Brain microvascular endothelial cell (primary cell): ENCODE measurements at regions not wholly inside any gene's neighbourhood (a gene's known extent, or its start where the extent isn't known, plus 50 kb on each side); places are given as distances from the start of the nearest gene placed in this dataset.
"Not testable (repeated sequence)": the region's sequence is repeated elsewhere in the genome, so short reads cannot be mapped to it uniquely, and the experiment has no call there.

Experiments used
- DNase-seq: peaks from one replicate; pipeline ENCODE4 v3.0.0-alpha.2; 2020
- H3K27ac ChIP-seq: fragments of 250-450 bp; sonication (Bioruptor Pico); 2 replicates; pipeline ENCODE4 v1.5.1; 2020; ENCODE audit warnings: mild to moderate bottlenecking, moderate library complexity
- H3K27me3 ChIP-seq: fragments of 250-450 bp; sonication (Bioruptor Pico); replicated peaks from 2 replicates; pipeline ENCODE4 v1.5.1; 2020; ENCODE audit warnings: mild to moderate bottlenecking
- H3K36me3 ChIP-seq: fragments of 250-450 bp; sonication (Bioruptor Pico); replicated peaks from 2 replicates; pipeline ENCODE4 v1.5.1; 2020; ENCODE audit warnings: mild to moderate bottlenecking
- H3K4me3 ChIP-seq: 2 replicates; pipeline ENCODE4 v1.5.1; 2011; ENCODE audit warnings: low read depth, mild to moderate bottlenecking, control low read depth, low read length, moderate library complexity
- CTCF ChIP-seq: IDR thresholded peaks from 2 replicates; pipeline ENCODE4 v1.5.1; 2011; ENCODE audit warnings: low read depth, mild to moderate bottlenecking, moderate library complexity, low read length, control low read depth, inconsistent platforms; ENCODE audit errors: missing control alignments
- in situ Hi-C: cut with HindIII; loops from 2 replicates; pipeline ENCODE4 v1.10.0; 2017; ENCODE audit warnings: low sequenced_read_pairs, low pct_ligation_motif_present

DNA sequence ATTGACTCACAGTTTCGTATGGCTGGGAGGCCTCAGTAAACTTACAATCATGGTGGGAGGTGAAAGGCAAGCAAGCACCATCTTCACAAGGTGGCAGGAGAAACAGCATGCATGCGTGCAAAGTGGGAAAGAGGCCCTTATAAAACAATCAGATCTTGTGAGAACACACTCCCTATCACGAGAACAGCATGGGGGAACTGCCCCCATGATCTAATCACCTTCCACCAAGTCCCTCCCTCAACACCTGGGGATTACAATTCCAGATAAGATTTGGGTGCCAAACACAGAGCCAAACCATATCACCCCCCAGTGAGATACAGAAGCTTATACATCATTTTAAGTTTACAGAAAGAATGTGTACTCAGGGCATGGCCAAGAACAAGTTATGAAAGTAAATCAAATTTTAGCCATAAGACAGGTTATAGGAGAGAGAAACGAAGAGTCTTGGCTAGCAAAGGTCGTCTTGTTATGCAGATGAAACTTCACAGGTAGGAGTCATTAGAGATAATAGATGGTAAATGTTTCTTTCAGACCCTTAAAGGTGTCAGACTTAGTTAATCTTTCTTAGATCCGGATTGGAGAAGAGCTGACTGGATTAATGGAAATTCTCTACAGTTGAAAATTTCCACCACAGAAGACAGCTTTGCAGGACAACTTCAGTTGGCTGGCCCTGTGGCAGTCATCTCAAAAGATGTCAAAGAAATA, 79.8 kb upstream of the SEL1L start:
- H3K27me3 ChIP-seq, result no peaks in the 10 kb centered on the region
- no peak overlapping the region for H3K4me3 ChIP-seq
- DNase-seq, result no peak
- H3K36me3 ChIP-seq, result no peaks in the 10 kb centered on the region
- H3K27ac ChIP-seq, result no peak overlapping the region
- in situ Hi-C loops, result no loop called here
- no peak for TF ChIP-seq CTCF

DNA sequence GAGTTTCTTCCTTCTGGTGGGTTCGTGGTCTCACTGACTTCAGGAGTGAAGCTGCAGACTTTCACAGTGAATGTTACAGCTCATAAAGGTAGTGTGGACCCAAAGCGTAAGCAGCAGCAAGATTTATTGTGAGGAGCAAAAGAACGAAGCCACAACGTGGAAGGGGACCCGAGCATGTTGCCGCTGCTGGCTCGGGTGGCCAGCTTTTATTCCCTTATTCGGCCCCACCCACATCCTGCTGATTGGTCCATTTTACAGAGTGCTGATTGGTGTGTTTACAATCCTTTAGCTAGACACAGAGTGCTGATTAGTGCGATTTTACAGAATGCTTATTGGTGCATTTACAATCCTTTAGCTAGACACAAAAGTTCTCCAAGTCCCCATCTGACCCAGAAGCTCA, 80.6 kb upstream of the SEL1L start:
- DNase-seq, H3K36me3 ChIP-seq, H3K4me3 ChIP-seq, H3K27ac ChIP-seq, in situ Hi-C loops, H3K27me3 ChIP-seq: not testable (repeated sequence)

DNA sequence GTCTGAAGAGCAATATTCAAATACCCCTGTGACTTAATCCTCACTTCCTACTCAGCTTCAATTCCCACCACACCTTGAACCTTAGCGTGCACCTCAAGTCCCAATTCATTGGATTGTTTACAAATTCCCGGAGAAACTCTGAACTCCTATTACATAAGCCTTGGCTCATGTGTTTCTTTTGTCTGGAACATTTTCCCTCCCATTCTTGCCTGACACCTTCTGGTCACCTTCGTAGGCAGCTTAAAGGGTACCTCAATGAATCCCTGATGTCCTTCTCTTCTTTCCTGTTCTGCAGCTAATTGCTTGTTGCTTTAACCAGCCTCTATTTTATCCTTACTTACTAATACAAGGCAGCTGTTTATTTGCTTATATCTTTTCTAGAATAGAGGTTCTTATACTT, 85.0 kb upstream of the SEL1L start:
- in situ Hi-C loops, result no loop called here
- Histone ChIP-seq H3K27me3 (no peaks in the 10 kb centered on the region), H3K27ac (no peak overlapping the region), H3K4me3 (no peak overlapping the region), H3K36me3 (no peaks in the 10 kb centered on the region)
- DNase-seq, result no peak
- TF ChIP-seq CTCF, result no peak

- in situ Hi-C loops, result no loop called here
- DNase-seq, result no peak
- no peaks in the 10 kb centered on the region for H3K27me3 ChIP-seq
- no peak overlapping the region for H3K27ac ChIP-seq
- H3K36me3 ChIP-seq, result no peaks in the 10 kb centered on the region
- no peak for TF ChIP-seq CTCF
- no peak overlapping the region for H3K4me3 ChIP-seq
These were observed 86.2 kb upstream of the SEL1L start for GRCh38 chr14:81619816-81620215.

- H3K36me3 ChIP-seq, DNase-seq, H3K4me3 ChIP-seq, H3K27ac ChIP-seq, H3K27me3 ChIP-seq, in situ Hi-C loops: not testable (repeated sequence)
These were observed 90.2 kb upstream of the SEL1L start for GRCh38 chr14:81623771-81624396.

DNA sequence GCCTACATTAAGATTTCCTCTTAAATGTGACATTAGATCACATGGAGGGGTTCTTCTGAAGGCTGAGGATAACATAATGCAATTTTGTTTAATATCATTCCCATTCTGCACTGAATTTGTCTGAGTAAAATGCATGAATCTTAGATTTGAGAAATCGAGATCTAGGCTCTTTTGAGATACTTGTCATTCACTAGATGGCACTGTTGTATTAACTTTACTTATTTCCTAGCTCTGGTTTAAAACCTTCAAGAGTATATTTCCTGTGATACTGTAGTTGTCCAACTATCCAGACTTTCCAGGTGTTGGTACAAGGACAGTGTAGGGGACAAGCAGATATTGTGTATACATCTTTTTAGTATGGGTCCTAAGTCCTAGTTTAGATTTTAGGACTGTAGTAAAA, 91.7 kb upstream of the SEL1L start:
- DNase-seq, result no peak
- TF ChIP-seq CTCF, result no peak
- H3K36me3 ChIP-seq, result no peaks in the 10 kb centered on the region
- H3K4me3 ChIP-seq, result no peak overlapping the region
- H3K27me3 ChIP-seq, result no peaks in the 10 kb centered on the region
- no peak overlapping the region for H3K27ac ChIP-seq
- in situ Hi-C loops, result no loop called here

- H3K27ac ChIP-seq, result no peak overlapping the region
- TF ChIP-seq CTCF, result no peak
- no peak overlapping the region for H3K4me3 ChIP-seq
- no peak for DNase-seq
- no peaks in the 10 kb centered on the region for H3K36me3 ChIP-seq
- no peaks in the 10 kb centered on the region for H3K27me3 ChIP-seq
- in situ Hi-C loops, result no loop called here
These were observed 98.5 kb upstream of the SEL1L start for GRCh38 chr14:81632157-81632556.
